Activated CD4-positive, alpha-beta T cell treated with anti-CD3 and anti-CD28 coated beads, Interleukin-2, amount 50 U/mL, for 4 hours (primary cell): ENCODE measurements at regions not wholly inside any gene's neighbourhood (a gene's known extent, or its start where the extent isn't known, plus 50 kb on each side); places are given as distances from the start of the nearest gene placed in this dataset.

Experiments used
- DNase-seq, 2 experiments: peaks; one replicate each; pipeline ENCODE4 v3.0.0-alpha.2; 2020

GRCh38 chr11:122311216-122311755, 195.3 kb upstream of the BLID start:
- no peak for DNase-seq

GRCh38 chr11:122310766-122311165, 194.8 kb upstream of the BLID start:
- DNase-seq = no peak

GRCh38 chr11:122309262-122309925, 193.4 kb upstream of the BLID start:
- no peak for DNase-seq

GRCh38 chr11:122308226-122308625, 192.2 kb upstream of the BLID start:
- no peak for DNase-seq

GRCh38 chr11:122307476-122308035, 191.5 kb upstream of the BLID start:
- no peak for DNase-seq

GRCh38 chr11:122306831-122307391, 190.9 kb upstream of the BLID start:
- no peak for DNase-seq

- no peak for DNase-seq
Observed at GRCh38 chr11:122305426-122306320, 189.7 kb upstream of the BLID start.

- DNase-seq = no peak
Observed at GRCh38 chr11:122304973-122305372, 189.0 kb upstream of the BLID start.

- DNase-seq = no peak
Observed at GRCh38 chr11:122304306-122304705, 188.3 kb upstream of the BLID start.

- no peak for DNase-seq
Observed at GRCh38 chr11:122294041-122294440, 178.0 kb upstream of the BLID start.

- DNase-seq = no peak
Observed at GRCh38 chr11:122293296-122294023, 177.4 kb upstream of the BLID start.

GRCh38 chr11:122287401-122287800, 171.4 kb upstream of the BLID start:
- DNase-seq = no peak

GRCh38 chr11:122285070-122285988, 169.3 kb upstream of the BLID start:
- no peak for DNase-seq

GRCh38 chr11:122280870-122281269, 164.9 kb upstream of the BLID start:
- DNase-seq = no peak

GRCh38 chr11:122279194-122279593, 163.2 kb upstream of the BLID start:
- DNase-seq = no peak

GRCh38 chr11:122277493-122277892, 161.5 kb upstream of the BLID start:
- DNase-seq = no peak

- DNase-seq = no peak
Observed at GRCh38 chr11:122276221-122276620, 160.2 kb upstream of the BLID start.

- DNase-seq = no peak
Observed at GRCh38 chr11:122275508-122275907, 159.5 kb upstream of the BLID start.

- no peak for DNase-seq
Observed at GRCh38 chr11:122273476-122274191, 157.6 kb upstream of the BLID start.

- DNase-seq = no peak
Observed at GRCh38 chr11:122271745-122272144, 155.7 kb upstream of the BLID start.

GRCh38 chr11:122271137-122271536, 155.1 kb upstream of the BLID start:
- no peak for DNase-seq
